Neural cell (in vitro differentiated cells): ENCODE measurements at regions not wholly inside any gene's neighbourhood (a gene's known extent, or its start where the extent isn't known, plus 50 kb on each side); places are given as distances from the start of the nearest gene placed in this dataset.

ENCODE experiments used
- CTCF ChIP-seq: fragments of 450-650 bp; IDR thresholded peaks from 2 replicates; pipeline ENCODE4 v1.5.1; 2014; ENCODE audit warnings: antibody characterized with exemption, mild to moderate bottlenecking, moderate library complexity; ENCODE audit not compliant: poor library complexity, severe bottlenecking
- EP300 ChIP-seq: fragments of 450-650 bp; conservative IDR thresholded peaks from 2 replicates; pipeline ENCODE4 v1.6.1; 2014; ENCODE audit warnings: antibody characterized with exemption, mild to moderate bottlenecking, moderate library complexity; ENCODE audit not compliant: poor library complexity, severe bottlenecking
- EZH2 ChIP-seq: fragments of 200-600, 300-800 bp; shearing (Covaris generic), sonication (generic); IDR thresholded peaks from 2 replicates; pipeline ENCODE4 v1.6.1; 2014; ENCODE audit warnings: antibody characterized with exemption, low read length, borderline replicate concordance, mild to moderate bottlenecking; ENCODE audit not compliant: insufficient read depth, poor library complexity, severe bottlenecking
- POLR2AphosphoS5 ChIP-seq: IDR thresholded peaks from 2 replicates; pipeline ENCODE4 v1.6.1; 2012
- RAD21 ChIP-seq: fragments of 450-650 bp; conservative IDR thresholded peaks from 2 replicates; pipeline ENCODE4 v1.6.1; 2014; ENCODE audit warnings: antibody characterized with exemption, mild to moderate bottlenecking, moderate library complexity
- REST ChIP-seq: IDR thresholded peaks from 2 replicates; pipeline ENCODE4 v1.6.1; 2012; ENCODE audit warnings: borderline replicate concordance
- TAF1 ChIP-seq: IDR thresholded peaks from 2 replicates; pipeline ENCODE4 v1.6.1; 2012; ENCODE audit warnings: low read depth

- TF ChIP-seq CTCF (no peak), TAF1 (no peak), EP300 (no peak), REST (no peak), EZH2 (no peak), POLR2AphosphoS5 (no peak), RAD21 (no peak)
Measured at GRCh38 chr18:2400701-2401196, 170.6 kb downstream of the METTL4 start.
